ENCODE measurements at regions not wholly inside any gene's neighbourhood (a gene's known extent, or its start where the extent isn't known, plus 50 kb on each side); places are given as distances from the start of the nearest gene placed in this dataset.

GRCh38 chr1:38787041-38787440 is 72.5 kb downstream of the RRAGC start:
- peaks cover 80% of the 10 kb centered on the region for H3K27me3 ChIP-seq (ENCODE audit: low read depth)
- H3K9me3 ChIP-seq, result no peaks in the 10 kb centered on the region

DNA sequence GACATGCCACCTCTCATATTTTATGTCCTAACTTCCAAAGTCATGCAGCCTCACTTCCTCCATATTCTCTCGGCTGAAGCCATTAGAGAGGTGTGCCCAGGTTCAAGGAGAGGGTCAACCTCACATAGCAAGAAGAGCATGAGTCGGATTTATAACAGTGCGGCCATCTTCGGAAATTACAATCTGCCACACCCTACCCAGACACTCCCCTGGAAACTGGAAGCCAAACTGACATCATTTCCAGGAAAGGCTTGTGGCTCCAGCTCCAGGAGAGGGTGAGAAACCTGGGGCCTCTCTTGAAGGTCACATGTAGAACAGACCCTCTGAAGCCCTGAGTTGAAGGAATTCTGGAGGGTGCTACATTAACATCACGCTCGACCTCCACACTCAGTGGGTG is 73.5 kb downstream of the RRAGC start:
- TF ChIP-seq CTCF (IDR thresholded peaks at IDR 0.05), result no peak
- no peaks in the 10 kb centered on the region for H3K9me3 ChIP-seq
- no peak for DNase-seq
- peaks cover 82% of the 10 kb centered on the region for H3K27me3 ChIP-seq (ENCODE audit: low read depth)
- intact Hi-C loops (cut with DNase I), result no loop called here
- H3K4me3 ChIP-seq, result no peak overlapping the region
- no peaks in the 10 kb centered on the region for H3K36me3 ChIP-seq
- H3K27ac ChIP-seq, result no peak overlapping the region
- no peak for ATAC-seq
- H3K4me1 ChIP-seq, result no peaks in the 10 kb centered on the region

More at GRCh38 chr1:38787041-38787440, 72.5 kb downstream of the RRAGC start:
- ATAC-seq, result no peak
- no peaks in the 10 kb centered on the region for H3K4me1 ChIP-seq
- intact Hi-C loops (cut with DNase I), result no loop called here
- no peaks in the 10 kb centered on the region for H3K36me3 ChIP-seq
- H3K27ac ChIP-seq, result no peak overlapping the region
- no peak overlapping the region for H3K4me3 ChIP-seq
- DNase-seq, result no peak
- TF ChIP-seq CTCF (IDR thresholded peaks at IDR 0.05), result no peak

DNA sequence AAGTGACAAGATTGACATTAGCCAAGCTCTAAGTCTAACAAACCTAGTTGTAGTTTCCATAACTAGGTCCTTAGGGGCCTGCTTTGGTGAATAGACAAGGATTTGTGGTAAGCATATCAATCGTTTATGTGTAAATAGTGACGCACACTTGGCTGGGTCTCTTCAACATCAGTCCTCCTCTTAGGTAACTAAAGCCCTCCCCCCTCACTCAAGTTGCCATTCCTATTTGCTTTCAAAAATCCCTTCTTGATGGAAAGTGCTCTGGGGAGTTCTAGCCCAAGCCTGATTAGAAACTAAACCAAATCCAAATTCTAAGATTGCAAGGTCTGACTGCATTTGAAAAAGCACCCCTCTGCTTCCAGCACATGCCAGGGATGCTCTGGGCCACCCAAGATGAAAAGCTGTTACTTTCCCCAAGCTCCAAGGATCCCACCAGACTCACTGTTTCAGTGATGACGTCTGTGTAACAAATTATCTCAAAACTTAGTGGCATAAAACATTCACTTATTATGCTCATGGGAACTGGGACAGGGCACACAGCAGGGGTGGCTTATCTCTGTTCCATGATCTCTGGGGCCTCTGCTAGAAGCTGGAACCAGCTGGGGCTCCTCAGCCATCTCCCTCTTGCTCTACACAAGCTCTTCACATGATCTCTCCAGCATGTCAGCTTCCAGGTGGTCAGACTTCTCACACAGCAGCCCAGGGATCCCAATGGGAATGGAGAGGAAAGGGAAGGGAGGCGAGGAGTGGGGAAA is 74.1 kb downstream of the RRAGC start:
- Histone ChIP-seq H3K27me3 (ENCODE audit: low read depth) (peaks cover 79% of the 10 kb centered on the region), H3K4me3 (no peak overlapping the region), H3K4me1 (no peaks in the 10 kb centered on the region), H3K9me3 (no peaks in the 10 kb centered on the region), H3K27ac (no peak overlapping the region), H3K36me3 (no peaks in the 10 kb centered on the region)
- DNase-seq, result no peak
- TF ChIP-seq CTCF (IDR thresholded peaks at IDR 0.05), result no peak
- intact Hi-C loops (cut with DNase I), result no loop called here
- no peak for ATAC-seq

GRCh38 chr1:38784452-38785284 is 74.9 kb downstream of the RRAGC start:
- no peaks in the 10 kb centered on the region for H3K4me1 ChIP-seq
- TF ChIP-seq CTCF (IDR thresholded peaks at IDR 0.05), result no peak
- intact Hi-C loops (cut with DNase I), result no loop called here
- no peak overlapping the region for H3K27ac ChIP-seq
- no peak overlapping the region for H3K4me3 ChIP-seq
- ATAC-seq (no peak), DNase-seq (no peak)
- H3K36me3 ChIP-seq, result no peaks in the 10 kb centered on the region
- H3K27me3 ChIP-seq (ENCODE audit: low read depth), result peaks cover 76% of the 10 kb centered on the region
- no peaks in the 10 kb centered on the region for H3K9me3 ChIP-seq

DNA sequence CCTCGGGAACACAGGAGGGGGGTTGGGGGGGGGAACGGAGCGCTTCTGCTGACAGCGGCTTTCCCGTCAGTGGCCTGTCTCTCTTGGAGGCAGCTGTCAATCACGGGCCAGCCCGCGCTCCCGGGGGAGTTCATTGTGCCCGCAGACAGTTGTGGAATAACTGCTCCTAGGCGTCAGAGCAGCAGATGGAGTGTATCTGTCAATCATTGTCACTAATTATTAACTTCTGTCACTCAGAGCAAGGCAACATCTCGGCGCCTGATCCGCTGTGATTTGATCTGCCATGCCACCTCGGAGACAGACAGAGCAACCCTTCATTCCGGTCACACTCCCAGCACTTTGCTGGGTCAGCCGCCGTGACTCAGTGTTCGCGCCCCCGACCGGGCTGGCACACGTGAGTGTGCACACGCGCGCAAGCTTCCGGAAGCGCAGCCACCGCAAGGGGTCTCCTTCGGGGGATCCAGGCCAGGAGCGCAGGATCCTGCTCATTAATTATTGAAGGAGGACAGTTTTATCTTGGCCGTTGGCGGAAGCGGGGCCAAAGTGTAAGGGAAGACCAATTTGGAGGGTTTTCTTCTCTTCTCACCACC is 75.8 kb downstream of the RRAGC start:
- no peak for TF ChIP-seq CTCF (IDR thresholded peaks at IDR 0.05)
- no peaks in the 10 kb centered on the region for H3K36me3 ChIP-seq
- ATAC-seq (no peak), DNase-seq (no peak)
- intact Hi-C loops (cut with DNase I), result no loop called here
- H3K4me1 ChIP-seq, result no peaks in the 10 kb centered on the region
- no peak overlapping the region for H3K27ac ChIP-seq
- peaks cover 72% of the 10 kb centered on the region for H3K27me3 ChIP-seq (ENCODE audit: low read depth)
- H3K9me3 ChIP-seq, result no peaks in the 10 kb centered on the region
- H3K4me3 ChIP-seq, result no peak overlapping the region
